ENCODE measurements at regions not wholly inside any gene's neighbourhood (a gene's known extent, or its start where the extent isn't known, plus 50 kb on each side); places are given as distances from the start of the nearest gene placed in this dataset.

DNA sequence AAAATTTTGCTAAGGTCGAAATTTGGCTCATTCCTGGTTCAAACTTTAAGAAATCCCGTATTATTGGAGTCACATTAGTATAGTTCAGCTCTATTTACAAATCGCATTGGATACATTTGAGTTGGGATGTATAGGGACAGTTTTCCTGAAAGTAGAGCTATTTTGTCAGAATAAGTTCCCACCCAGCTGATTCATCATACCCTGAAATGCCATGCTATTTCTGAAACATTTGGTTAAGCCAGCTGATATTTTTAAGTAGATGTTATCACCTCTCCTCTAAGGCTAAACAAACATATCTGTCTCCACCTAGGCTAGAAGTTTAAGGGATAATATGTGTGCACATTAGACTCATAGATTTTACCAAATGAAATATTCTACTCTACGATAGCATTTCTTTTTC, 226.2 kb upstream of the ARGLU1 start:
- H3K36me3 ChIP-seq (ENCODE audit: insufficient read depth): no peaks in the 10 kb centered on the region
- no peaks in the 10 kb centered on the region for H3K27me3 ChIP-seq (ENCODE audit: insufficient read depth, low read depth)
- no peaks in the 10 kb centered on the region for H3K4me1 ChIP-seq (ENCODE audit: low read depth, poor library complexity, severe bottlenecking)
- TF ChIP-seq, protein P1, sequence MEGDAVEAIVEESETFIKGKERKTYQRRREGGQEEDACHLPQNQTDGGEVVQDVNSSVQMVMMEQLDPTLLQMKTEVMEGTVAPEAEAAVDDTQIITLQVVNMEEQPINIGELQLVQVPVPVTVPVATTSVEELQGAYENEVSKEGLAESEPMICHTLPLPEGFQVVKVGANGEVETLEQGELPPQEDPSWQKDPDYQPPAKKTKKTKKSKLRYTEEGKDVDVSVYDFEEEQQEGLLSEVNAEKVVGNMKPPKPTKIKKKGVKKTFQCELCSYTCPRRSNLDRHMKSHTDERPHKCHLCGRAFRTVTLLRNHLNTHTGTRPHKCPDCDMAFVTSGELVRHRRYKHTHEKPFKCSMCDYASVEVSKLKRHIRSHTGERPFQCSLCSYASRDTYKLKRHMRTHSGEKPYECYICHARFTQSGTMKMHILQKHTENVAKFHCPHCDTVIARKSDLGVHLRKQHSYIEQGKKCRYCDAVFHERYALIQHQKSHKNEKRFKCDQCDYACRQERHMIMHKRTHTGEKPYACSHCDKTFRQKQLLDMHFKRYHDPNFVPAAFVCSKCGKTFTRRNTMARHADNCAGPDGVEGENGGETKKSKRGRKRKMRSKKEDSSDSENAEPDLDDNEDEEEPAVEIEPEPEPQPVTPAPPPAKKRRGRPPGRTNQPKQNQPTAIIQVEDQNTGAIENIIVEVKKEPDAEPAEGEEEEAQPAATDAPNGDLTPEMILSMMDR (conservative IDR thresholded peaks at IDR 0.05; ENCODE audit: low read depth, low read length): no peak
- no peak overlapping the region for H2AFZ ChIP-seq (ENCODE audit: low read depth)
- no peaks in the 10 kb centered on the region for H3K79me2 ChIP-seq (ENCODE audit: insufficient read depth, low read depth)
- H3K4me3 ChIP-seq (IDR thresholded peaks at IDR 0.05; ENCODE audit: insufficient read depth, low read depth, low read length): no peak overlapping the region
- no peak overlapping the region for H3K9ac ChIP-seq
- no peak overlapping the region for H3K27ac ChIP-seq
- H4K20me1 ChIP-seq (ENCODE audit: insufficient read depth): no peaks in the 10 kb centered on the region
- H3K4me2 ChIP-seq: no peak overlapping the region

DNA sequence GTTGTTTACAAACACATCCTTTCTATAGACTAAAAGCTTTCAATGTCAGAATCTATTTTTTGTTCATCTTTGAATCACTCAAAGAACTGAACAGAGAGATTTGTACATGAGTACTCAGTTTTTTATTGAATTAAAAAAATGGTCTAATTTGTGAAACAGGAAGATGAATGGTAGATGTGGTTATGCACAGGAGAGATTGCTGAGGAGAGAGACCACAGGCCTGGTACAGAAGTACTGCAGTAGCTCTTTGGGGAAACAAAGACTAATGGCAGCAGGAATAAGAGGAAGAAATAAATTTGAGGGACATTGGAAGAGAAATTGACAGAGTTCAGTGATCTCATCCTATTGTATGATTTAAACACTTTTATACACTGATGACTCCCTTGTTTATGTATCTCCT, 222.0 kb upstream of the ARGLU1 start:
- Histone ChIP-seq H3K9ac (no peak overlapping the region), H3K4me3 (IDR thresholded peaks at IDR 0.05; ENCODE audit: insufficient read depth, low read depth, low read length) (no peak overlapping the region), H3K27ac (no peak overlapping the region), H3K79me2 (ENCODE audit: insufficient read depth, low read depth) (no peaks in the 10 kb centered on the region), H3K4me1 (ENCODE audit: low read depth, poor library complexity, severe bottlenecking) (no peaks in the 10 kb centered on the region), H3K36me3 (ENCODE audit: insufficient read depth) (no peaks in the 10 kb centered on the region), H4K20me1 (ENCODE audit: insufficient read depth) (no peaks in the 10 kb centered on the region), H2AFZ (ENCODE audit: low read depth) (no peak overlapping the region), H3K4me2 (no peak overlapping the region), H3K27me3 (ENCODE audit: insufficient read depth, low read depth) (no peaks in the 10 kb centered on the region)
- TF ChIP-seq, protein P1 (conservative IDR thresholded peaks at IDR 0.05; ENCODE audit: low read depth, low read length): no peak

DNA sequence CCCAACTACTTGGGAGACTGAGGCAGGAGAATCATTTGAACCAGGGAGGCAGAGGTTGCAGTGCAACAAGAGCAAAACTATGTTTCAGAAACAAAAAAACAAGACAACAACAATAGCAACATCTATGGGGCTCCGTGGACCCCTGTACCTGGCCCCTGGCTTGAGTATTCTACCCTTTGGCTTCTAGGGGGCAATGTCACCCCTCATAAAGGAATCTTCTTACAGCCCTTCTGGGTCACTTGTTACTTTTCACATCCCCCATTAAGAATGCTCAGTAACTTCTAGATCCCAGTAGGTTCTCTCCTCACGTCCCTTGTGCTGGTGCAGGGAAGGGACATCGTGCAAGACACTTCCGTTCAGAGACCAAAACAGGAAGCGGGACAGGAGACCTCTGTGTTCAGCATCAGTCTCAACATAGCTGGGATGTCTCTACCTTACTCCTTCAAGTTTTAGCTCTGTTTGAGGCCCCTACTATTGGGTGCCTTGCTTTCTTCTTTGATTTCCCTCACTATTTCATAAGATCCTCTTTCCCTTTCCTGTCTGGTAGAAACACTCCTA, 218.1 kb upstream of the ARGLU1 start:
- no peak overlapping the region for H3K4me2 ChIP-seq
- no peaks in the 10 kb centered on the region for H3K27me3 ChIP-seq (ENCODE audit: insufficient read depth, low read depth)
- no peak overlapping the region for H3K27ac ChIP-seq
- H3K4me3 ChIP-seq (IDR thresholded peaks at IDR 0.05; ENCODE audit: insufficient read depth, low read depth, low read length): no peak overlapping the region
- H3K79me2 ChIP-seq (ENCODE audit: insufficient read depth, low read depth): no peaks in the 10 kb centered on the region
- no peaks in the 10 kb centered on the region for H3K36me3 ChIP-seq (ENCODE audit: insufficient read depth)
- H3K4me1 ChIP-seq (ENCODE audit: low read depth, poor library complexity, severe bottlenecking): no peaks in the 10 kb centered on the region
- H4K20me1 ChIP-seq (ENCODE audit: insufficient read depth): no peaks in the 10 kb centered on the region
- no peak overlapping the region for H3K9ac ChIP-seq
- H2AFZ ChIP-seq (ENCODE audit: low read depth): no peak overlapping the region
- TF ChIP-seq, protein P1 (conservative IDR thresholded peaks at IDR 0.05; ENCODE audit: low read depth, low read length): no peak

DNA sequence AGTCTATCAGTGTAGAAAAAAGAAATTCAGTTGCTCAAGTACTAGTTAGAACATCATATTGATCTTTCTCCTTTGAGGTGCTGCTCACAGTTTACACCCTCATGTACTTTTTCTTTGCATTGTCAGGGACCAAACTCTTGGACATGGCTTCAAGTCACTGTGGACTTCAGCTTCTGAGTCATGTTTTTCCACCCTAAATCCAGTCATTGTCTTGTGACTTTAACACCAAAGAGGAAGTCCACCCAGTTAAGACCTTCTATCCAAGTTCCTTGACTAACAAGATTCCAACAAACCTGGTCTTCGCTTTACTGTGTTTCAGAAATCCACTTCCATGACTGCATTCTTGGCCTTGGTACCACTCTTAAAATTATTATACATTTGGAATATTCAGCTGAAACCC, 206.7 kb upstream of the ARGLU1 start:
- Histone ChIP-seq H3K79me2 (ENCODE audit: insufficient read depth, low read depth) (no peaks in the 10 kb centered on the region), H3K4me3 (IDR thresholded peaks at IDR 0.05; ENCODE audit: insufficient read depth, low read depth, low read length) (no peak overlapping the region), H3K4me2 (no peak overlapping the region), H4K20me1 (ENCODE audit: insufficient read depth) (no peaks in the 10 kb centered on the region), H3K4me1 (ENCODE audit: low read depth, poor library complexity, severe bottlenecking) (no peaks in the 10 kb centered on the region), H3K9ac (no peak overlapping the region), H3K27me3 (ENCODE audit: insufficient read depth, low read depth) (no peaks in the 10 kb centered on the region), H3K27ac (no peak overlapping the region), H3K36me3 (ENCODE audit: insufficient read depth) (no peaks in the 10 kb centered on the region), H2AFZ (ENCODE audit: low read depth) (no peak overlapping the region)
- TF ChIP-seq, protein P1 (conservative IDR thresholded peaks at IDR 0.05; ENCODE audit: low read depth, low read length): no peak

Measured in KMS-11 (cell line).